H9 (cell line): ENCODE measurements at regions not wholly inside any gene's neighbourhood (a gene's known extent, or its start where the extent isn't known, plus 50 kb on each side); places are given as distances from the start of the nearest gene placed in this dataset.

Source experiments
- DNase-seq: peaks from one replicate; pipeline ENCODE4 v3.0.0-alpha.2; 2017
- H2AFZ ChIP-seq: one replicate; pipeline ENCODE4 v1.6.1; 2013; ENCODE audit warnings: mild to moderate bottlenecking, low read length, control low read depth, moderate library complexity
- H2AK5ac ChIP-seq: 2 replicates; pipeline ENCODE4 v1.6.1; 2013; ENCODE audit warnings: low read length, control low read depth, mixed read lengths; ENCODE audit not compliant: insufficient read length
- H2BK120ac ChIP-seq: one replicate; pipeline ENCODE4 v1.6.1; 2013; ENCODE audit warnings: low read depth, mild to moderate bottlenecking, low read length, control low read depth, inconsistent platforms; ENCODE audit not compliant: poor library complexity, severe bottlenecking
- H2BK12ac ChIP-seq: 2 replicates; pipeline ENCODE4 v1.6.1; 2013; ENCODE audit warnings: low read length, control low read depth, mixed read lengths, low read depth; ENCODE audit not compliant: insufficient read length
- H2BK15ac ChIP-seq: 2 replicates; pipeline ENCODE4 v1.6.1; 2013; ENCODE audit warnings: low read depth, low read length, control low read depth
- H2BK20ac ChIP-seq: one replicate; pipeline ENCODE4 v1.6.1; 2013; ENCODE audit warnings: low read depth, mild to moderate bottlenecking, low read length, control low read depth, inconsistent platforms; ENCODE audit not compliant: poor library complexity, severe bottlenecking
- H2BK5ac ChIP-seq: 2 replicates; pipeline ENCODE4 v1.6.1; 2013; ENCODE audit warnings: low read length, control low read depth, mixed read lengths; ENCODE audit not compliant: insufficient read length
- H3K14ac ChIP-seq: 2 replicates; pipeline ENCODE4 v1.6.1; 2013; ENCODE audit warnings: low read length, control low read depth; ENCODE audit not compliant: insufficient read depth
- H3K18ac ChIP-seq: 2 replicates; pipeline ENCODE4 v1.6.1; 2013; ENCODE audit warnings: low read depth, mild to moderate bottlenecking, mixed read lengths, low read length, control low read depth; ENCODE audit not compliant: insufficient read length
- H3K23ac ChIP-seq: 2 replicates; pipeline ENCODE4 v1.6.1; 2013; ENCODE audit warnings: low read length, control low read depth, mixed read lengths, low read depth; ENCODE audit not compliant: insufficient read length
- H3K23me2 ChIP-seq: 2 replicates; pipeline ENCODE4 v1.6.1; 2013; ENCODE audit warnings: low read depth, mild to moderate bottlenecking, mixed read lengths, low read length, control low read depth; ENCODE audit not compliant: insufficient read length, poor library complexity, severe bottlenecking
- H3K27ac ChIP-seq: 2 replicates; pipeline ENCODE4 v1.5.1; 2013; ENCODE audit warnings: low read length, control low read depth, mixed read lengths, low read depth; ENCODE audit not compliant: insufficient read length
- H3K27me3 ChIP-seq: 2 replicates; pipeline ENCODE4 v1.6.1; 2013; ENCODE audit warnings: low read length, control low read depth, inconsistent platforms; ENCODE audit not compliant: insufficient read depth
- H3K4ac ChIP-seq: 2 replicates; pipeline ENCODE4 v1.6.1; 2013; ENCODE audit warnings: low read depth, mild to moderate bottlenecking, control low read depth, inconsistent platforms, low read length, moderate library complexity
- H3K4me1 ChIP-seq: 2 replicates; pipeline ENCODE4 v1.6.1; 2013; ENCODE audit warnings: low read length, control low read depth, inconsistent platforms; ENCODE audit not compliant: insufficient read depth
- H3K4me2 ChIP-seq: 2 replicates; pipeline ENCODE4 v1.6.1; 2013; ENCODE audit warnings: low read length, control low read depth, mixed read lengths; ENCODE audit not compliant: insufficient read length, insufficient read depth
- H3K56ac ChIP-seq: 2 replicates; pipeline ENCODE4 v1.6.1; 2013; ENCODE audit warnings: low read depth, mild to moderate bottlenecking, mixed read lengths, low read length, control low read depth; ENCODE audit not compliant: insufficient read length
- H3K79me1 ChIP-seq: 2 replicates; pipeline ENCODE4 v1.6.1; 2013; ENCODE audit warnings: low read depth, mild to moderate bottlenecking, moderate library complexity, low read length, control low read depth, inconsistent platforms; ENCODE audit not compliant: insufficient read depth, poor library complexity, severe bottlenecking
- H3K79me2 ChIP-seq: 2 replicates; pipeline ENCODE4 v1.6.1; 2013; ENCODE audit warnings: low read length, control low read depth, inconsistent platforms; ENCODE audit not compliant: insufficient read depth
- H3K9ac ChIP-seq: 2 replicates; pipeline ENCODE4 v1.6.1; 2013; ENCODE audit warnings: low read length, control low read depth, mixed read lengths; ENCODE audit not compliant: insufficient read length; ENCODE audit errors: extremely low read depth
- H3K9me3 ChIP-seq: one replicate; pipeline ENCODE4 v1.6.1; 2013; ENCODE audit warnings: low read depth, low read length, inconsistent platforms; ENCODE audit not compliant: control insufficient read depth
- H3T11ph ChIP-seq: one replicate; pipeline ENCODE4 v1.6.1; 2013; ENCODE audit warnings: mild to moderate bottlenecking, low read length, control low read depth, inconsistent platforms
- H4K20me1 ChIP-seq: one replicate; pipeline ENCODE4 v1.6.1; 2013; ENCODE audit not compliant: control insufficient read depth, insufficient read length, insufficient read depth
- H4K5ac ChIP-seq: 2 replicates; pipeline ENCODE4 v1.6.1; 2013; ENCODE audit warnings: low read depth, mild to moderate bottlenecking, mixed read lengths, low read length, control low read depth; ENCODE audit not compliant: insufficient read length
- H4K8ac ChIP-seq: replicated peaks from 2 replicates; pipeline ENCODE4 v1.6.1; 2013; ENCODE audit warnings: low read length, control low read depth, mixed read lengths, low read depth; ENCODE audit not compliant: insufficient read length
- H4K91ac ChIP-seq: 2 replicates; pipeline ENCODE4 v1.6.1; 2013; ENCODE audit warnings: low read depth, mild to moderate bottlenecking, moderate library complexity, mixed read lengths, low read length, control low read depth; ENCODE audit not compliant: insufficient read length
- H3K27ac Mint-ChIP-seq, 3 experiments: 2 replicates in 2 of 3; 3 replicates in 1 of 3; pipeline ENCODE4 v1.8.0; 2020 to 2021; ENCODE audit warnings: mixed read lengths in 3 of 3, mild to moderate bottlenecking in 1 of 3, moderate library complexity in 1 of 3
- H3K27me3 Mint-ChIP-seq: 2 replicates; pipeline ENCODE4 v1.8.0; 2021; ENCODE audit warnings: low read depth, mild to moderate bottlenecking, moderate library complexity, mixed read lengths
- H3K36me3 Mint-ChIP-seq, 3 experiments: 2 replicates in 2 of 3; 3 replicates in 1 of 3; pipeline ENCODE4 v1.8.0; 2020 to 2021; ENCODE audit warnings: low read depth in 3 of 3, mixed read lengths in 3 of 3; ENCODE audit not compliant: insufficient read depth in 1 of 3
- H3K4me1 Mint-ChIP-seq, 2 experiments: 2 replicates each; pipeline ENCODE4 v1.8.0; 2020; ENCODE audit warnings: mixed read lengths in 2 of 2
- H3K4me3 Mint-ChIP-seq, 2 experiments: 2 replicates in 1 of 2; 3 replicates in 1 of 2; pipeline ENCODE4 v1.8.0; 2020 to 2021; ENCODE audit warnings: mild to moderate bottlenecking in 2 of 2, mixed read lengths in 2 of 2, moderate library complexity in 1 of 2
- H3K9me3 Mint-ChIP-seq, 2 experiments: 2 replicates in 1 of 2; 3 replicates in 1 of 2; pipeline ENCODE4 v1.8.0; 2020; ENCODE audit warnings: mild to moderate bottlenecking in 2 of 2, mixed read lengths in 2 of 2, moderate library complexity in 1 of 2
- WGBS: extraction: QIAGEN DNeasy Blood & Tissue Kit; methylation state at CpG from one replicate; pipeline ENCODE4 v1.1.7; 2013; ENCODE audit warnings: missing lambda C conversion rate, low lambda C conversion rate, mixed read lengths; ENCODE audit not compliant: insufficient read length; ENCODE audit errors: extremely low coverage; 5-methylcytosine and 5-hydroxymethylcytosine counted together
- TF ChIP-seq, protein P1 (sequence below): fragments of 200-600 bp; sonication (generic); conservative IDR thresholded peaks from 3 replicates; pipeline ENCODE4 v1.8.0; 2021; ENCODE audit warnings: antibody characterized with exemption, mild to moderate bottlenecking

DNA sequence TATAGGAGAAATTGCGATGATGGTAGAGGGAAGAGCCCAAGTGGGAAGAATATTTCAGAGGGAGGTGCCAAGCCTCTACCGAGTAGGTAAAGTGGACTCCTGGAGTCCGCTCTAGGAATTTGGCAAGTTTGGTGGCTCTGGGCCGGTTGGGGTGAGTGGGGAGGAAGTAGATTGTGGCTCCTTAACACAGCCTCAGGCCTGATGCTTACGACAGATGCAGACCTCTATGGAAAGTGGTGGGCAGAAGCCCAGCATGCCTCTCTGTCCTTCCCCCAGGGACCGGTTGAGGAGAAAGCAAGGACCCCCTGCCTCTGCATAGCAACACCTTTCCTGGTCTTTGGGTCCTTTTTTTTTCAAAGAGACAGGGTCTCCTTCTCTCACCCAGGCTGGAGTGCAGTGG is 55.9 kb upstream of the SIAH1 start:
- Histone ChIP-seq H3K79me2 (no peaks in the 10 kb centered on the region), H2AK5ac (no peak overlapping the region), H2BK12ac (no peak overlapping the region), H3K27ac (no peak overlapping the region), H3K4me1 (no peaks in the 10 kb centered on the region; the same call in 1 of the 2 replicates), H2BK20ac (no peak overlapping the region), H2BK5ac (no peak overlapping the region), H3K14ac (no peak overlapping the region), H3K23ac (no peak overlapping the region), H3K79me1 (no peaks in the 10 kb centered on the region), H4K91ac (no peak overlapping the region), H4K5ac (no peak overlapping the region), H3K23me2 (no peaks in the 10 kb centered on the region), H3K9ac (no peak overlapping the region), H2AFZ (no peak overlapping the region), H2BK120ac (no peak overlapping the region), H4K8ac (no peak overlapping the region), H3K4me2 (no peak overlapping the region), H3K4ac (no peak overlapping the region), H3K9me3 (no peaks in the 10 kb centered on the region), H3T11ph (no peak overlapping the region), H2BK15ac (no peak overlapping the region), H3K27me3 (no peaks in the 10 kb centered on the region), H4K20me1 (no peaks in the 10 kb centered on the region), H3K56ac (no peak overlapping the region), H3K18ac (no peak overlapping the region)
- no peak overlapping the region for H3K4me3 Mint-ChIP-seq
- peaks cover 2% of the 10 kb centered on the region; the same call in 1 of the 2 replicates for H3K27me3 Mint-ChIP-seq
- H3K9me3 Mint-ChIP-seq, result no peaks in the 10 kb centered on the region
- no peak overlapping the region for H3K27ac Mint-ChIP-seq
- TF ChIP-seq, protein P1, sequence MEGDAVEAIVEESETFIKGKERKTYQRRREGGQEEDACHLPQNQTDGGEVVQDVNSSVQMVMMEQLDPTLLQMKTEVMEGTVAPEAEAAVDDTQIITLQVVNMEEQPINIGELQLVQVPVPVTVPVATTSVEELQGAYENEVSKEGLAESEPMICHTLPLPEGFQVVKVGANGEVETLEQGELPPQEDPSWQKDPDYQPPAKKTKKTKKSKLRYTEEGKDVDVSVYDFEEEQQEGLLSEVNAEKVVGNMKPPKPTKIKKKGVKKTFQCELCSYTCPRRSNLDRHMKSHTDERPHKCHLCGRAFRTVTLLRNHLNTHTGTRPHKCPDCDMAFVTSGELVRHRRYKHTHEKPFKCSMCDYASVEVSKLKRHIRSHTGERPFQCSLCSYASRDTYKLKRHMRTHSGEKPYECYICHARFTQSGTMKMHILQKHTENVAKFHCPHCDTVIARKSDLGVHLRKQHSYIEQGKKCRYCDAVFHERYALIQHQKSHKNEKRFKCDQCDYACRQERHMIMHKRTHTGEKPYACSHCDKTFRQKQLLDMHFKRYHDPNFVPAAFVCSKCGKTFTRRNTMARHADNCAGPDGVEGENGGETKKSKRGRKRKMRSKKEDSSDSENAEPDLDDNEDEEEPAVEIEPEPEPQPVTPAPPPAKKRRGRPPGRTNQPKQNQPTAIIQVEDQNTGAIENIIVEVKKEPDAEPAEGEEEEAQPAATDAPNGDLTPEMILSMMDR, result no peak
- H3K36me3 Mint-ChIP-seq, result no peaks in the 10 kb centered on the region
- DNase-seq, result no peak
- H3K4me1 Mint-ChIP-seq, result peaks cover 8 to 10% of the 10 kb centered on the region in 2 experiments; a peak in 3 of 4 replicates
- 100% methylated on average over 1 of the region's 6 CpGs for WGBS
